MM.1S (cell line): ENCODE measurements at regions not wholly inside any gene's neighbourhood (a gene's known extent, or its start where the extent isn't known, plus 50 kb on each side); places are given as distances from the start of the nearest gene placed in this dataset.

Experiments used
- DNase-seq: peaks from one replicate; pipeline ENCODE4 v3.0.0-alpha.2; 2015
- H2AFZ ChIP-seq: fragments of 300-600 bp; sonication (generic); 2 replicates; pipeline ENCODE4 v1.6.0; 2016; ENCODE audit warnings: antibody characterized with exemption, low read length
- H3F3A ChIP-seq: fragments of 300-600 bp; sonication (generic); 2 replicates; pipeline ENCODE4 v1.6.1; 2016; ENCODE audit warnings: mild to moderate bottlenecking, antibody characterized with exemption, low read length, moderate library complexity, mixed read lengths; ENCODE audit not compliant: insufficient read depth
- H3K27ac ChIP-seq: fragments of 300-600 bp; sonication (generic); 2 replicates; pipeline ENCODE4 v1.5.1; 2016; ENCODE audit warnings: mild to moderate bottlenecking, low read length
- H3K27me3 ChIP-seq: fragments of 300-600 bp; sonication (generic); replicated peaks from 2 replicates; pipeline ENCODE4 v1.6.0; 2016; ENCODE audit warnings: low read length; ENCODE audit not compliant: insufficient read depth
- H3K36me3 ChIP-seq: fragments of 300-600 bp; sonication (generic); replicated peaks from 2 replicates; pipeline ENCODE4 v1.6.1; 2016; ENCODE audit warnings: mild to moderate bottlenecking, low read length, mixed read lengths; ENCODE audit not compliant: insufficient read depth
- H3K4me1 ChIP-seq: fragments of 300-600 bp; sonication (generic); 2 replicates; pipeline ENCODE4 v1.6.1; 2016; ENCODE audit warnings: low read length, mixed read lengths
- H3K4me2 ChIP-seq: fragments of 300-600 bp; sonication (generic); 2 replicates; pipeline ENCODE4 v1.6.0; 2016; ENCODE audit warnings: low read depth, low read length
- H3K4me3 ChIP-seq: fragments of 300-600 bp; sonication (generic); 2 replicates; pipeline ENCODE4 v1.5.1; 2016; ENCODE audit warnings: low read length, mixed read lengths
- H3K79me2 ChIP-seq: fragments of 300-600 bp; sonication (generic); 2 replicates; pipeline ENCODE4 v1.6.1; 2016; ENCODE audit warnings: mixed run types, low read length, mixed read lengths
- H3K9ac ChIP-seq: fragments of 300-600 bp; sonication (generic); 2 replicates; pipeline ENCODE4 v1.6.1; 2016; ENCODE audit warnings: low read length, mixed read lengths
- H3K9me2 ChIP-seq: fragments of 300-600 bp; sonication (generic); replicated peaks from 2 replicates; pipeline ENCODE4 v1.6.1; 2016; ENCODE audit warnings: mild to moderate bottlenecking, low read length, mixed read lengths; ENCODE audit not compliant: insufficient read depth
- H3K9me3 ChIP-seq: fragments of 300-600 bp; sonication (generic); replicated peaks from 2 replicates; pipeline ENCODE4 v1.6.1; 2016; ENCODE audit warnings: mild to moderate bottlenecking, low read length, mixed read lengths; ENCODE audit not compliant: insufficient read depth
- H4K20me1 ChIP-seq: fragments of 300-600 bp; sonication (generic); 2 replicates; pipeline ENCODE4 v1.6.1; 2016; ENCODE audit warnings: mild to moderate bottlenecking, low read length, moderate library complexity, mixed read lengths; ENCODE audit not compliant: insufficient read depth
- EZH2 ChIP-seq: fragments of 300-600 bp; sonication (generic); optimal IDR thresholded peaks from 2 replicates; pipeline ENCODE3; 2017; ENCODE audit warnings: low read depth, mild to moderate bottlenecking, antibody characterized with exemption, low read length, mixed read lengths
- EZH2phosphoT487 ChIP-seq: fragments of 300-600 bp; sonication (generic); IDR thresholded peaks from 2 replicates; pipeline ENCODE4 v1.6.1; 2018; ENCODE audit warnings: antibody characterized with exemption, low read length
- TF ChIP-seq, protein P1 (sequence below): fragments of 300-600 bp; sonication (generic); IDR thresholded peaks from 2 replicates; pipeline ENCODE4 v1.5.1; 2016; ENCODE audit warnings: antibody characterized with exemption, low read length, mixed read lengths

DNA sequence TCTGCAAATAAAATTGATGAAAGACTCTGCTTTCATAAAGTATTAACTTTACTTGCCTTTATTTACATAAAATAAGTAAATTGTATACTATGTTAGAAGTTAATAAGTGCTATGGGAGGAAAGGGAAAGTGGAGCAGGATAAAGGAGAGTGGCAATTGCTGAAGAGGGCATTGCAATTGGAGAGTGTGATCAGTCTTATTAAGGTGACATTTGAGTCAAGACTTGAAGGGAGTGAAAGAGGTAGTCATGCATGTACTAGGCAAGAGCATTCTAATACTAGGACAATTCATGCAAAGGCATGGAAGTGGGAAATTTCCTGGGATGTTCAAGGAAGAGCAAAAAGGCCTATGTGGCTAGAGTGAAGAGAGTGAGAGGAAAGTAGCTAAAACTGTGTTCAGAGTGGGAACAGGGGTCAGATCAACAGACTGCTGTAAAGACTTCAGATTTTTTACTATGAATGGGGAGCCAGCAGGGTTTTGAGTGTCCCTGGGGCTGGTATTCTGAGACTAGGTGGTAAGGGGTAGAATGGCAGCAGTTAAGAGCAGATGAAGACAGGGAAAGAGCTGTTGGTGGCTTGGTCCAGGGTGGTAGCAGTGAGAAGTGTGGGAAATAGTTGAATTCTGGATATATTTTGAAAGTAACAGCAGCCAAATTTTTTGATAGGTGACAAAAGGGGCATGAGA is 182.3 kb upstream of the RIOK2 start:
- H3K36me3 ChIP-seq, result no peaks in the 10 kb centered on the region
- H3K9me2 ChIP-seq, result no peaks in the 10 kb centered on the region
- no peak for DNase-seq
- H3K4me3 ChIP-seq, result no peak overlapping the region
- H3K4me1 ChIP-seq, result no peaks in the 10 kb centered on the region
- no peak overlapping the region for H3K4me2 ChIP-seq
- no peaks in the 10 kb centered on the region for H3K9me3 ChIP-seq
- no peak overlapping the region for H3K27ac ChIP-seq
- H4K20me1 ChIP-seq, result no peaks in the 10 kb centered on the region
- TF ChIP-seq EZH2 (no peak), EZH2phosphoT487 (no peak)
- TF ChIP-seq, protein P1, sequence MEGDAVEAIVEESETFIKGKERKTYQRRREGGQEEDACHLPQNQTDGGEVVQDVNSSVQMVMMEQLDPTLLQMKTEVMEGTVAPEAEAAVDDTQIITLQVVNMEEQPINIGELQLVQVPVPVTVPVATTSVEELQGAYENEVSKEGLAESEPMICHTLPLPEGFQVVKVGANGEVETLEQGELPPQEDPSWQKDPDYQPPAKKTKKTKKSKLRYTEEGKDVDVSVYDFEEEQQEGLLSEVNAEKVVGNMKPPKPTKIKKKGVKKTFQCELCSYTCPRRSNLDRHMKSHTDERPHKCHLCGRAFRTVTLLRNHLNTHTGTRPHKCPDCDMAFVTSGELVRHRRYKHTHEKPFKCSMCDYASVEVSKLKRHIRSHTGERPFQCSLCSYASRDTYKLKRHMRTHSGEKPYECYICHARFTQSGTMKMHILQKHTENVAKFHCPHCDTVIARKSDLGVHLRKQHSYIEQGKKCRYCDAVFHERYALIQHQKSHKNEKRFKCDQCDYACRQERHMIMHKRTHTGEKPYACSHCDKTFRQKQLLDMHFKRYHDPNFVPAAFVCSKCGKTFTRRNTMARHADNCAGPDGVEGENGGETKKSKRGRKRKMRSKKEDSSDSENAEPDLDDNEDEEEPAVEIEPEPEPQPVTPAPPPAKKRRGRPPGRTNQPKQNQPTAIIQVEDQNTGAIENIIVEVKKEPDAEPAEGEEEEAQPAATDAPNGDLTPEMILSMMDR, result no peak
- no peak overlapping the region for H2AFZ ChIP-seq
- no peaks in the 10 kb centered on the region for H3K27me3 ChIP-seq
- no peaks in the 10 kb centered on the region for H3K79me2 ChIP-seq
- no peak overlapping the region for H3K9ac ChIP-seq
- H3F3A ChIP-seq, result no peaks in the 10 kb centered on the region

DNA sequence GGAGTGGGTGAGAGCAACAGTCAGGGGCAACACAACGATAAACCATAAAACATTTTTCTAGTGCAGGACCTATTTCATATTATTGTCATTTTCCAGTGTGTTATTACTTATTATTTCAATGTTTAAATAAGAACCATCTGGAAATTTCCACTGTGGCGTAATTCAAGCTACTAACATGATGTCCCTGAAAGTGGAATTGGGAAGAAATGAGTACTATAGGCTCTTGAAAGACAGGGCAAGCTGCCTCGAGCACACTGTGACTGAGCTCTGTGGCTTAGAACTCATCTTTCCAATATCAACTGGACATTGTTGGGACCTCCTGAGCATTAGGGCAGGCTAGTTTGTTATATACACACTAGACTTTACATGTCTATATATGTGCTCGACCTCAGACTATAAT is 182.9 kb upstream of the RIOK2 start:
- Histone ChIP-seq H3K9me3 (no peaks in the 10 kb centered on the region), H3F3A (no peaks in the 10 kb centered on the region), H3K4me2 (no peak overlapping the region), H2AFZ (no peak overlapping the region), H3K36me3 (no peaks in the 10 kb centered on the region), H4K20me1 (no peaks in the 10 kb centered on the region), H3K9me2 (no peaks in the 10 kb centered on the region), H3K27me3 (no peaks in the 10 kb centered on the region), H3K27ac (no peak overlapping the region), H3K4me1 (no peaks in the 10 kb centered on the region), H3K9ac (no peak overlapping the region), H3K79me2 (no peaks in the 10 kb centered on the region), H3K4me3 (no peak overlapping the region)
- DNase-seq, result no peak
- TF ChIP-seq EZH2phosphoT487, result no peak
- TF ChIP-seq, protein P1, result no peak
- no peak for TF ChIP-seq EZH2

DNA sequence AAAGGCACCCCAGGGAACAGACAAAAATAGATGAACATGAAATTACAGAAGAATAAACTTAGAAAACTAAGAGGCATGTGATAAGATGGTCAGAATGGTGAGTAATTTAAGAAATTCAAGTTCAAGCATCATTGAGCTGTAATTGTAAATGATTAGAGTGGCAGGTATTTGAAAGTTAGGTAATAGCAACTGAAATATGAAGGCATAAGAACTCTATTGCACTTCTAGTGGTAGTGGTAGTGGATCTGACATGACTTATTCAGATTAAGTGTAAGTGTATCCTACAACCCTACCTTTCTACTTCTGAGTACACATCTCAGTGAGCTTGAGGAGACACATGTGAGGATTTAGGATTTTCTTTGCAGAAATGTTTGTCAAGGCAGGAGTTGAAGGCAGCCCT is 192.9 kb upstream of the RIOK2 start:
- no peaks in the 10 kb centered on the region for H3K27me3 ChIP-seq
- H3K36me3 ChIP-seq, result no peaks in the 10 kb centered on the region
- no peak overlapping the region for H2AFZ ChIP-seq
- no peak overlapping the region for H3K4me3 ChIP-seq
- DNase-seq, result no peak
- H3K9me2 ChIP-seq, result no peaks in the 10 kb centered on the region
- no peaks in the 10 kb centered on the region for H3K9me3 ChIP-seq
- no peaks in the 10 kb centered on the region for H3K4me1 ChIP-seq
- no peaks in the 10 kb centered on the region for H4K20me1 ChIP-seq
- H3K79me2 ChIP-seq, result no peaks in the 10 kb centered on the region
- no peaks in the 10 kb centered on the region for H3F3A ChIP-seq
- TF ChIP-seq, protein P1, result no peak
- no peak for TF ChIP-seq EZH2phosphoT487
- TF ChIP-seq EZH2, result no peak
- H3K4me2 ChIP-seq, result no peak overlapping the region
- no peak overlapping the region for H3K9ac ChIP-seq
- no peak overlapping the region for H3K27ac ChIP-seq
